HG03060 (cell line): ENCODE measurements at regions not wholly inside any gene's neighbourhood (a gene's known extent, or its start where the extent isn't known, plus 50 kb on each side); places are given as distances from the start of the nearest gene placed in this dataset.
A peak's percentile ranks its signal among the peaks of the same experiment; 100 is the strongest.
"Not testable (repeated sequence)": the region's sequence is repeated elsewhere in the genome, so short reads cannot be mapped to it uniquely, and the experiment has no call there.

Source experiments
- ATAC-seq: cut with Tn5 transposase; IDR thresholded peaks from one replicate; pipeline ENCODE4 v1.9.1; 2021; ENCODE audit warnings: low read depth, moderate number of reproducible peaks; ENCODE audit not compliant: unreplicated experiment

DNA sequence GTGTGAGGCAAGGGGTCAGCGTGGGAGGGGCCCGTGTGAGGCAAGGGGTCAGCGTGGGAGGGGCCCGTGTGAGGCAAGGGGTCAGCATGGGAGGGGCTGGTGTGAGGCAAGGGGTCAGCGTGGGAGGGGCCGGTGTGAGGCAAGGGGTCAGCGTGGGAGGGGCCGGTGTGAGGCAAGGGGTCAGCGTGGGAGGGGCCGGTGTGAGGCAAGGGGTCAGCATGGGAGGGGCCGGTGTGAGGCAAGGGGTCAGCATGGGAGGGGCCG is 119.2 kb downstream of the SEPTIN14 start:
- ATAC-seq: not testable (repeated sequence)

DNA sequence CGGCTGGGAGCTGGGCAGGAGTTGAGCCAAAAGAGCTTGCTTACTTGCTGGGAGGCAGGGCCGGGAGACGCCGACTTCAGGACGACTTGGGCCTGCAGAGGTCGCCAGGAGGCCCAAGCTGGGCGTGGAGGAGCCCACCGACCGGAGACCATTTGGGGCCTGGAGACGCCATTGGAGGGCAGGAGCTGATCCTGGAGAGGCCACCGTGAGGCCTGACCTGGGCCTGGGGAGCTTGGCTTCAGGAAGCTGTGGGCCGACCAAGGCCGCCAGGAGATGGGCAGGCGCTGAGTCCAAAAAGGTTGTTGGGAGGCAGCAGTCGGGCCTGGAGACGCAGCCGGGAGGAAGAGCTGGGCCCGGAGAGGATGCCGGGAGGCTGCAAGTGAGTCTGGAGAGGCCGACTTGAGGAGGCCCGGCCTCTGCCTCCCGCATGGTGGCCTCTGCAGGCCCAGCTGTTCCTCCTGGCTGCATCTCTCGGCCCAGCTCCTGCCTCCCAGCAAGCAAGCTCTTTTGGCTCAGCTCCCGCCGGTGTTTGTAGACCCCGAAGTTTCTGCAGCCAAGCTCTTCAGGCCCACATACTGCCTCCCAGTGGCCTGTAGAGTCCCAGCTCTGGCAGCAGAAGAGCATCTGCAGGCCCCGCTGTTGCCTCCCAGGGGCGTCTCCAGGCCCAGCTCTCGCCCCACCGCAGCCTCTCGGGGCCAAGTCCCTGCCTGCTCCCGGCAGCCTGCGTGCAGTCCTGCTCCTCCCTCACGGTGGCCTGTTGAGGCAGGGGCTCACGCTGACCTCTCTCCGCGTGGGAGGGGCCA is 119.7 kb downstream of the SEPTIN14 start:
- ATAC-seq: not testable (repeated sequence)

DNA sequence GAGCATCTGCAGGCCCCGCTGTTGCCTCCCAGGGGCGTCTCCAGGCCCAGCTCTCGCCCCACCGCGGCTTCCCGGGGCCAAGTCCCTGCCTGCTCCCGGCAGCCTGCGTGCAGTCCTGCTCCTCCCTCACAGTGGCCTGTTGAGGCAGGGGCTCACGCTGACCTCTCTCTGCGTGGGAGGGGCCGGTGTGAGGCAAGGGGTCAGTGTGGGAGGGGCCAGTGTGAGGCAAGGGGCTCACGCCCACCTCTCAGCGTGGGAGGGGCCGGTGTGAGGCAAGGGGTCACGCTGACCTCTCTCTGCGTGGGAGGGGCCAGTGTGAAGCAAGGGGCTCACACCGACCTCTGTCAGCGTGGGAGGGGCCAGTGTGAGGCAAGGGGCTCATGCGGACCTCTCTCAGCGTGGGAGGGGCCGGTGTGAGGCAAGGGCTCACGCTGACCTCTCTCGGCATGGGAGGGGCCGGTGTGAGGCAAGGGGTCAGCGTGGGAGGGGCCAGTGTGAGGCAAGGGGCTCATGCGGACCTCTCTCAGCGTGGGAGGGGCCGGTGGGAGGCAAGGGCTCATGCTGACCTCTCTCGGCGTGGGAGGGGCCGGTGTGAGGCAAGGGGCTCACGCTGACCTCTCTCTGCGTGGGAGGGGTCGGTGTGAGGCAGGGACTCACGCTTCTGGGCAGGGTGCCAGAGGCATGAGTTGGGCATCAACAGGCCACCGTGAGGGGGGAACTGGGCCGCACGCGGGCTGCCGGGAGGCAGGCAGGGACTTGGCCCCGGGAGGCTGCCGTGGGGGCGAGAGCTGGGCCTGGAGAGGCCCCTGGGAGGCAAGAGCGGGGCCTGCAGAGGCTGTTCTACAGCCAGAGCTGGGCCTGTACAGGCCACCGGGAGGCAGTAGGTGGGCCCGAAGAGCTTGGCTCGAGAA is 120.6 kb downstream of the SEPTIN14 start:
- not testable (repeated sequence) for ATAC-seq

DNA sequence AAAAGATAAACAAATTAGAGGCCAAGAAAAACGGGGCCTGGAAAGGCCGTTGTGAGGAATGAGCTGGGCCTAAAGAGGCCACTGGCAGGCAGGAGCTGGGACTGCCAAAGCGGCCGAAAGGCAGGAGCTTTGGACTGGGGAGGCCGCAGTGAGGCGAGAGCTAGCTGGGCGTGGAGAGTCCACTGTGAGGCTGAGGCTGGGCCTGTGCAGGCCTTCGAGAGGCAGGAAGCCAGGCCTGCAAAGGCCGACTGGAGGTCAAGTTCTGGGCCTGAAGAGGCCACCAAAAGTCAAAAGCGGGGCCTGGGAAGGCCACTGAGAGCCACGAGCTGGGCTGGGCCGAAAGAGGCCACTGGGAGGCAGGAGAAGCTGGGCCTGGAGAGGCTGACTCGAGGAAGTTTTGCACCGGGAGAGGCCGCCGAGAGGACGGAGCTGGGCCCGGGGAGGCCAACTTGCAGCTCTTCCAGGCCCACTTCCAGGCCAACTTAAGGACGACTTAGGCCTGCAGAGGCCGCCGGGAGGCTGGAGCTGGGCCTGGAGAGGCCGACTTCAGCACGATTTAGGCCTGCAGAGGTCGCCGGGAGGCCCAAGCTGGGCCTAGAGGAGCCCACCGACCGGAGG is 121.8 kb downstream of the SEPTIN14 start:
- not testable (repeated sequence) for ATAC-seq

DNA sequence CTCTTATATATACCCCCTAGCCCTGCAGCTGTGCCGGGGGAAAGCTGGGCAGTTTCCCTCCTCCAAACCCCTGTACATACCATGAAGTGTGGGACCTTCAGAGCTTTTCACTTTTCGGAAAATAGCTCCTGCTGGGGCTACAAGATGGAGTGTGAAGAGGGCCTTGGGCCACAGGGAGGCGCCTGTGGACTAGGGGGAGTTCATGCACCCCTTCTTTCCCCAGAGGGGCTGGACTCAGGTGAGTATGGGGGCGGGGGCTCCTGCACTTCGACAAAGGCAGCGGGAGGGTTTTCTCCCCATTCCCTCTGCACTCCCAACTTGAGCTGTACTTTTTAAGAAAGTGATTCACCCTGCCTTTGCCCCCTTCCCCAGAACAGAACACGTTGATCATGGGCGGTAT is 122.5 kb downstream of the SEPTIN14 start:
- not testable (repeated sequence) for ATAC-seq

DNA sequence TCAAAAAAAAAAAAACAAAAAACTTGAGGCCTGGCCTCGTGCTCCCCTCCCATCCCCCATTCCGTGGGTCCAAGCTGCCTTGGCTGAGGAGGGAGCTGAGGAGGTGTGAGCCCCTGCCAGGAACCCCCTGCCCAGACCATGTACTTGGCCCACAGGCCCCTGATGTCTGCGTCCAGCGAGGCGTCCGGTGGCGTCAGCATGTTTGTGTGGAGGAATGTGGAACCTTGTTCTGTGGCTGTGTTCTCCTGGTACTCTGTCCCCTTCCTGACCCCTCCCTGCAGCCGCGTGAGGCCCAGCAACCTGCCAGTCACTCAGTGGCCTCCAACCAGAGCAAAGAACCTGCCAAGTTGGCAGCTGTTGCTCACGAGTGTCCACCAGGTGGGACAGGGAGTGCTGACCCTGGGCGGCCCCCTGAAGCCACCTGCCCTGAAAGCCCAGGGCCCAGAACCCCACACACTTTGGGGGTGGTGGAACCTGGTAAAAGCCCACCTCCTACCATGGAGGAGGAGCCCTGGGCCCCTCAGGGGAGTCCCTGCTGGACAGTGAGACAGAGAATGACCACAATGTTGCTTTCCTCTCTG is 125.8 kb downstream of the SEPTIN14 start:
- not testable (repeated sequence) for ATAC-seq

DNA sequence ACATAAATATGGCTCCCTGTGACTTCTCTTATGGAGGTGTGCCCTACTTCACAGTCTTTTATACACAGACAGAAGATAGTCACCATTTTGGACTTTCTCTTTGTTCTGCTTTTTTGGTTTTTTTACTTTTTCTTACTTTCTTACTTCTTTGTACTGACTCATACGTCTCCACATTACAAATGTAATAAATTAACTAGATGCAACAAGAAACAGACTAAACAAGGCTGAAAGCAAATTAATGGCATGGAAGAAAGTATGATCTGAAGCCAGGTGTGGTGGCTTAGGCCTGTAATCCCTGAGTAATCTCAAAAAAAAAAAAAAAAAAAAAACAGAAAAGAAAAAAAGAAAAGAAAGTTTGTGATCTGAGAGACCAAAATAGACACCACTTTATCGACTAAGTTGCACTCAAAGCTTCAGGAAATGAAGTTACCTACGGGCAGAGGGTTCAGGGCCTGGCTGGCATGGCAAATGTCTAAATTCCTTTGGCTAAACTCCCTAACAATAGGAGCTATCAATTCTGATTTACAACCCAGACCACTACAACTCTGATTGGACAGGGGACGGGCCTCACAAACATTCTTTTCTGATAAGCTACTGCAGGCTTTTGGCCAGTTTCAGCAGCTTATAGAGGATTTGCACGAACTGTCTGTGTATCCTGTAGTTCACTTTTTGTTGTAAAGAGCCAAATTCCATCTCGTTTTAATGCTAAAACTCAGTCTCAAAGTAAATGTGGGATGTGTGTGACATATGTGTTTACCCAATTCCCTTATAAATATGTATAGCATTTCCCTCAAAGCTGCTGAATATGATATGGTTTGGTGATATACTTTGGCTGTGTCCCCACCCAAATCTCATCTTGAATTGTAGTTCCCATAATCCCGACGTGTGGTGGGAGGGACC is 129.1 kb downstream of the SEPTIN14 start:
- no peak for ATAC-seq

DNA sequence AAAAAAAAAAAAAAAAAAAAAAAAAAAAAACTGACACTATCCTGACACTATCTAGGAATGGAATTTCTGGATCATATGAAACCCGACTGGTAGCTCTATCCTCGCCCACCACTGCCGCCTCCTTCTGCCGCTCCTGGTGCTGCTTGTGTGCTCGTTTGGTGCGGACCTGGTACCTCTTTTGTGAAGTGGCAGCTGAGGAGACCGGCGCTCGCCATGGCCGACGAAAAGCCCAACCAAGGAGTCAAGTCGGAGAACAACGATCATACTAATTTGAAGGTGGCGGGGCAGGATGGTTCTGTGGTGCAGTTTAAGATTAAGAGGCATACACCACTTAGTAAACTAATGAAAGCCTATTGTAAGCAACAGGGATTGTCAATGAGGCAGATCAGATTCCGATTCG is 130.6 kb downstream of the SEPTIN14 start:
- ATAC-seq: no peak

DNA sequence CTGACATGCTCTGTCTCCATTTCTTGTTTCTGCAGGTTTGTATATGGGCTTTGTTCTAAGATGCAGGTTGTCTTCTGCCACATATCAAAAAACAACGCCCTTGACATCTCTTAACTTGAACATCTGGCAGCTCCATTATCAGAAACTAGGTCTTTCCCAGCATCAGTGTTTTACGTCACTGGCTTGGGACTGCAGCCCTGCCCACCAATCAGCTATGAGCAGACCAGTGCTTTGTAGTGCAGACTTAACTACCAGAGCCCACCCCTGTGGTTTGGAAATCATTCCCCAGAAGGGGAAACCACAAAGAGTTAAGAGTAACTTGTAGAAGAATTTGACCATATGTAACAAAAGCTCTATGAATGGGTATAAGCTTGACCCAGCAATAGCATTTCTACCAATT is 132.4 kb downstream of the SEPTIN14 start:
- no peak for ATAC-seq

DNA sequence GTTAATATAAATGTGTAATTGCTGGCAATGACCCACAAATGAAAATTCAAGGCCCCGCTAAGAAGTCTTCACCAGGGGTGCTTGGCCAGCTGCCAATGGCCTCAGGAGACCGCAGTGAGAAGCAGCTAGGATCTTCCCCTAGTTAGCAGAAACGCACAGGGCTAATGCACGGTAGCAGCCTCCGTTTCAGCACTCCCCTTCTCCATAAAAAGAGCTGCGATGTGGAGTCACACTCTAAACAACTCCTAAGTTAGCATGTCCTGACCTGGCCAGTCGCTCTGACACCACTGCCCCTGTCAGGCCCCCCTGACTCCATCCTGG is 139.0 kb downstream of the SEPTIN14 start:
- ATAC-seq: no peak

DNA sequence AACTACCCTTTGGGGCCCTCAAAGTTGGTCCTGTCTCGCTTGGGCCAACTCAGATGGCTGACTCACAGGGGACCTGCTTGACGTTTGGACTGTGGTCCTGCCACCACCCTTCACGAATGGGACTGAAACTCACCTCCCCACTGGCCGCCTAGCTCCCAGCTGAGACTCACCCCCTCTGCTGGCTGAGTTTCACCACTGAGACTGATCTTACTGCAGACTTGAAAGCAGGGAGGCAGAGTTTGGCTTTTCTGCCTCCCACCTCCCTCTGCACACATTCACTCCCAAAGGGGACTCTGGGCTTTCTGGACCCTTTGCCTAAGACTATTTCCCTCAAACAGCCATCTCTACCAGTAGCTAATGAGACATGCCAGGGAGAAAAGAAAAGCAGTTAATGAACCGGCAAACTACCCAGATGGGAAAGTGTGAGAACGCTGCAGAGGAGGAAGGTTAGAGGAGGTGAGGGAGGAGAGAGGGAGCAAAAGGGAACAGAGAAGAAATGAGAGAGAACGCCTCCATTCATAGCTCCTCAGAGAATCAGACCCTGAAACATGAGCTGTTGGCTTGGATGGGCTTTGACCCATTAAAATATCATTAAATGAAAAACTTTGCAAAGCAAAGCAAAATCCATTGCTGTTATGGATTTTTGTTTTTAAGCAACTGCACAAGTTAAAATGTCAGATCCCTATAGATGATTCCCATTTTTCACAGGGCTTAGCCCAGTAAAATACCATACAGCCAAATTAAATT is 139.5 kb downstream of the SEPTIN14 start:
- peak; percentile 76 for ATAC-seq

DNA sequence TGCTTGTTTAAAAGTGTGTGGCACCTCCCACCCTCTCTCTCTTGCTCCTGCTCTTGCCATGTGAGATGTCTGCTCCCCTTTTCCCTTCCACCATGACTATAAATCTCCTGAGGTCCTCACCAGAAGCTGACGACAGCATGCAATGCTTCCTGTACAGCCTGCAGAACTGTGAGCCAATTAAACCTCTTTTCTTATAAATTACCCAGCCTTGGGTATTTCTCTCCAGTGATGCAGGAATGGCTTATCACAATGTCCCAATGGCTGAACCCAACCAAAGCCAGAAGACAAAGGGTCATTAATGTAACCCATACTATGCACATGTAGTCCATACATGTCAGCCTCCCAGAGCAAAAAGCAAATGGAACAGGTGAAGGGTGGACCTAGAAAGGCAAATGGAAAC is 141.5 kb downstream of the SEPTIN14 start:
- ATAC-seq: not testable (repeated sequence)

DNA sequence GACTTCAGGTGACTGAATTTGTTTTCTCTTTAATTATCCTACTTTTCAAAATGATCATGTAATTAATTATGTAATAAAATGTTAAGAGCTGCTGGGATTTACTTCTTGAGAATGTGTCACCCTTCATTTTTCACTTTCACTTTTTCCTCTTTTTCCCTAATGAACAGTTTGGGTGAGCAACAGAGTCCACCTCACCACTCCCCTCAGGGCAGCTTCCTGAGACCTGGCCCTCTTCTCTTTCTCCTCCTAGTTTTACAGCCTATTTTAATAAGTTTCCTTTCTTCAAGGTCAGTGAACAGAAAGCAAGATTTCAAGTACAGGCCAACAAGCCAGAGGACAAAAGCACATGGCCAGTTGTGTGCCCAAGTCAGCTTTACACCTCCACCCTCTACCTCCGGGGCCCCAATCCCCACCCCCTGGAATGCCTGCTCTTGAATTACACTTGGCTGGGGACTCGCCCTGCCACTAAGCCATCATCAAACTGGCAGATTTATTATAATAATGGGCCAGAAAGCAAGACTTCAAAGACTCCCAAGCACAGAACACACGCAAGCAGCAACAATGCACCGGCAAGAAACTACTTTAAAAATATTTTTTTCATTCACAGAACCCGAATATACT is 143.1 kb upstream of the VOPP1 start:
- ATAC-seq: not testable (repeated sequence)

DNA sequence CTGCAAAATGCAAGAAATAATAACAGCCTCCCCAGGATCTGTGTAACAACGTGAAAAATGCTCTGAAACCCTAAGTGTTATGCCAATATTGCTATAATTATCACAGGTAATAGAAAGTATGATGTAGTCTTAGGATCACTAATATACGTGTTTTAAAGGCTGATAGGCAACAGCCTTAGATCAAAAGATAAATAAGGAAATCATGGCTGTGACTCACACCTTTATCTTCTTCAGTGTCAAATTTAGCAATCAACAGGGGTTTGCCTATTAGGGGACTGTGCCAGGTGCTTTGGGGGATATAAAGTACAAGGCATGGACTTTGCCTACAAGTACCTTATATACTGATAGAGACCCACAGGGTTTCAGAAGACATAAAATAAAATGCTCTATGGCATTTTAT is 142.1 kb upstream of the VOPP1 start:
- not testable (repeated sequence) for ATAC-seq

DNA sequence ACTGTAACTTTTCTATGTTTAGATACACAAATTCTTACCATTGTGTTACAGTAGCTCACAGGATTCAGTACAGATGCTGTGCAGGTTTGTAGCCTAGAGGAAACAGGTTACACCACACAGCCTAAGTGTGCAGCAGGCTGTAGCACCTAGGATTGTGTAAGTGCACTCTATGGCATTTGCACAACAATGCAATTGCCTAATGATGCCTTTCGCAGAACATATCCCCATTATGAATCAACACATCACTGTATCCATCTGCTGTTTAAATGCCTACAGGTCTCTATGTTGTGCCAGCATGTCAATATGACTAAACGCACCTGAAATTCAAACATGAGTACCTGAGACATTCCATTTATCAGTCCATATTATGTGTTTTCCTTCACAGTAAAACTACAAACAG is 138.0 kb upstream of the VOPP1 start:
- not testable (repeated sequence) for ATAC-seq

DNA sequence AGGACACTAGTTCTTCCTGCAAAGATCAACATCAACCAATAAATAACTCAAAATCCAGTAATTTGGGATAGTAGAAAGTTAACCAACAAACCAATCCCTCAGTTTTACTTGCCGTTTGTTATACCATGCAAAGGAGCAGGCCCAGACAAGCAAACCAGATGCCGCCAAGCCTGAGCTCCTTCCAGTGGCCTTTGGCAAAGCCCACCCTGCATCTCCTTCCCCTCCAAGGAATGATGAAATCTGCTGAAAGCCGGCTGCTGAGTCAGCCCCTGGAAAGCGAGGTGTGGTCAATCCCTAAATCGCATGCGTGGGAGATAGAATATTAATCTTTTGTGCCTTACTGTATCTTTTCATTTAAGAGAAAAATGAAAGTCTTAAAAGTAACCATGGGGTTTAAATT is 135.7 kb upstream of the VOPP1 start:
- not testable (repeated sequence) for ATAC-seq

DNA sequence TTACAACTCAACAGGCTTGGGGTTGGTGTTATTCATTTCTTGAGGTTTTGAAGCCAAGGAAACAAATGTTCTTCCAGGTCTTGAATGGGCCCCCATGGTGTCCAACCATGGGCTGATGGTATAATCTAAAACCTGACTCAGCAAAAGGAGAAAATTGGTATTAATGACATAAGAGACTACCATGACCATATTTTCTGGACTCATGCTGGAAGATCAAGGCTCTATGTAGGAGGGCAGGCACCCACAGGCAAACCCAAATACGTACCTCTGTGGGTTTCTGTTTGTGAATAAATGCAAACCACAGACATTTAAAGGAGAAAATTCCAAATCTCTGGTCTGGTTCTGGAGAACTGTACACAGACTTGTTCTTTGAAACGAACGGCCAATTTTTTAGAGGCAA is 135.1 kb upstream of the VOPP1 start:
- ATAC-seq: not testable (repeated sequence)

DNA sequence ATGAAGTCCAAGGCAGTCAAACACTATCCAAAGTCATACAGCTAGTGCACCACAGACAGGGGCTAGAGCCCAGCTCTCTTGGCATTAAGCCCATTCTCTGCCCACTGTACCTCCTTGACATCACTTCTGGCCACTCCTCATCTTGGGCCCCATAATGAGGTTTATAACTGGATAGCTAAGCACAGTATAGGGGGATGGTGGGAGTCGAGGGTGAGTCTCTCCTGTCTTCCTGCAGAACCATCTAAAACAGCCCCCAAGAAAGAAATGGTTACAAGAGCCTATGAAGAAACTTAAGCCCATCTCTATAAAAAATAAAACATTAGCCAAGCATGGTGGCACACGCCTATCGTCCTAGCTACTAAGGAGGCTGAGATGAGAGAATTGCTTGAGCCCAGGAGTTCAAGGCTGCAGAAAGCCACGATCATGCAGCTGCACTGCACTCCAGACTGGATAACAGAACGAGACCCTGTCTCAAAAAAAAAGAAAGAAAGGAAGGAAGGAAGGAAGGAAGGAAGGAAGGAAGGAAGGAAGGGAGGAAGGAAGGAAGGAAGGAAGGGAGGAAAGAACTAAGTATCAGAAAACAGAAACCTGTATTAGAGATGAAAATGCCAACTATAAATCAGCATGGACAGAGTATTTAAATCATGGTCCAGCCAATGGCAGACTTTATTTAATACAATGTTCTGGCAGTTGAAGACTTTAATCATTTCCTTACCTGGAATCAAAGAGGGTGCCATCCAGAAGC is 134.3 kb upstream of the VOPP1 start:
- not testable (repeated sequence) for ATAC-seq
